ENCODE measurements at regions not wholly inside any gene's neighbourhood (a gene's known extent, or its start where the extent isn't known, plus 50 kb on each side); places are given as distances from the start of the nearest gene placed in this dataset.

- DNase-seq = no peak
- in situ Hi-C loops (cut with MboI; ENCODE audit: low sequenced_read_pairs in 4 of 4) (no loop called here), intact Hi-C loops (cut with DNase I; ENCODE audit: low total_unique reads) (no loop called here)
- ATAC-seq = no peak
- no peaks in the 10 kb centered on the region for H3K4me1 ChIP-seq
- no peaks in the 10 kb centered on the region for H3K27me3 ChIP-seq
- H3K9me3 ChIP-seq = no peaks in the 10 kb centered on the region
- no peak overlapping the region for H3K4me3 ChIP-seq
- TF ChIP-seq POLR2A (IDR thresholded peaks at IDR 0.05) (no peak), CTCF (IDR thresholded peaks at IDR 0.05 in 4 of 5, conservative IDR thresholded peaks at IDR 0.05 in 1 of 5) (no peak)
- no peaks in the 10 kb centered on the region for H3K36me3 ChIP-seq
- H3K27ac ChIP-seq = no peak overlapping the region
Observed at GRCh38 chr15:29451201-29451781, 181.7 kb upstream of the NSMCE3 start.

GRCh38 chr15:29449136-29449535 is 179.5 kb upstream of the NSMCE3 start:
- Histone ChIP-seq H3K4me1 (no peaks in the 10 kb centered on the region), H3K9me3 (no peaks in the 10 kb centered on the region), H3K27ac (no peak overlapping the region), H3K36me3 (no peaks in the 10 kb centered on the region), H3K4me3 (no peak overlapping the region), H3K27me3 (no peaks in the 10 kb centered on the region)
- intact Hi-C loops (cut with DNase I; ENCODE audit: low total_unique reads) = no loop called here
- TF ChIP-seq CTCF (IDR thresholded peaks at IDR 0.05 in 4 of 5, conservative IDR thresholded peaks at IDR 0.05 in 1 of 5) = no peak
- TF ChIP-seq POLR2A (IDR thresholded peaks at IDR 0.05) = no peak
- DNase-seq (no peak), ATAC-seq (no peak)
- in situ Hi-C loops (cut with MboI; ENCODE audit: low sequenced_read_pairs in 4 of 4) = no loop called here

- Histone ChIP-seq H3K27me3 (no peaks in the 10 kb centered on the region), H3K27ac (no peak overlapping the region), H3K4me1 (no peaks in the 10 kb centered on the region), H3K36me3 (no peaks in the 10 kb centered on the region), H3K4me3 (no peak overlapping the region), H3K9me3 (no peaks in the 10 kb centered on the region)
- no peak for TF ChIP-seq POLR2A (IDR thresholded peaks at IDR 0.05)
- no peak for TF ChIP-seq CTCF (IDR thresholded peaks at IDR 0.05 in 4 of 5, conservative IDR thresholded peaks at IDR 0.05 in 1 of 5)
- intact Hi-C loops (cut with DNase I; ENCODE audit: low total_unique reads) (no loop called here), in situ Hi-C loops (cut with MboI; ENCODE audit: low sequenced_read_pairs in 4 of 4) (no loop called here)
- no peak for DNase-seq
- no peak for ATAC-seq
Observed at GRCh38 chr15:29448320-29448719, 178.7 kb upstream of the NSMCE3 start.

- in situ Hi-C loops (cut with MboI; ENCODE audit: low sequenced_read_pairs in 4 of 4) = no loop called here
- no peak for ATAC-seq
- Histone ChIP-seq H3K27me3 (no peaks in the 10 kb centered on the region), H3K4me1 (no peaks in the 10 kb centered on the region), H3K36me3 (no peaks in the 10 kb centered on the region), H3K27ac (no peak overlapping the region), H3K4me3 (no peak overlapping the region), H3K9me3 (no peaks in the 10 kb centered on the region)
- TF ChIP-seq CTCF (IDR thresholded peaks at IDR 0.05 in 4 of 5, conservative IDR thresholded peaks at IDR 0.05 in 1 of 5) (no peak), POLR2A (IDR thresholded peaks at IDR 0.05) (no peak)
- no peak for DNase-seq
- intact Hi-C loops (cut with DNase I; ENCODE audit: low total_unique reads) = no loop called here
Observed at GRCh38 chr15:29446480-29446879, 176.9 kb upstream of the NSMCE3 start.

- no peaks in the 10 kb centered on the region for H3K9me3 ChIP-seq
- H3K4me3 ChIP-seq = no peak overlapping the region
- H3K36me3 ChIP-seq = no peaks in the 10 kb centered on the region
- ATAC-seq (no peak), DNase-seq (no peak)
- no peak overlapping the region for H3K27ac ChIP-seq
- intact Hi-C loops (cut with DNase I; ENCODE audit: low total_unique reads) = no loop called here
- no peaks in the 10 kb centered on the region for H3K27me3 ChIP-seq
- TF ChIP-seq CTCF (IDR thresholded peaks at IDR 0.05 in 4 of 5, conservative IDR thresholded peaks at IDR 0.05 in 1 of 5) = no peak
- no peak for TF ChIP-seq POLR2A (IDR thresholded peaks at IDR 0.05)
- in situ Hi-C loops (cut with MboI; ENCODE audit: low sequenced_read_pairs in 4 of 4) = no loop called here
- H3K4me1 ChIP-seq = no peaks in the 10 kb centered on the region
Observed at GRCh38 chr15:29442532-29442931, 172.9 kb upstream of the NSMCE3 start.
